ENCODE measurements at regions not wholly inside any gene's neighbourhood (a gene's known extent, or its start where the extent isn't known, plus 50 kb on each side); places are given as distances from the start of the nearest gene placed in this dataset.

GRCh38 chr1:96183928-96184327 is 537.7 kb upstream of the PTBP2 start:
- no peak overlapping the region for H2AFZ ChIP-seq (ENCODE audit: low read depth, low read length)
- no peaks in the 10 kb centered on the region for H3K27me3 ChIP-seq (ENCODE audit: low read depth, low read length)
- H3K27ac ChIP-seq (ENCODE audit: low read length): no peak overlapping the region
- no peaks in the 10 kb centered on the region for H3K36me3 ChIP-seq (replicated peaks; ENCODE audit: low read depth, low read length)
- H3K4me1 ChIP-seq (ENCODE audit: low read length): no peaks in the 10 kb centered on the region
- no peaks in the 10 kb centered on the region for H3K79me2 ChIP-seq (ENCODE audit: low read length)
- H3K4me2 ChIP-seq (ENCODE audit: low read length): no peak overlapping the region
- TF ChIP-seq, protein P1, sequence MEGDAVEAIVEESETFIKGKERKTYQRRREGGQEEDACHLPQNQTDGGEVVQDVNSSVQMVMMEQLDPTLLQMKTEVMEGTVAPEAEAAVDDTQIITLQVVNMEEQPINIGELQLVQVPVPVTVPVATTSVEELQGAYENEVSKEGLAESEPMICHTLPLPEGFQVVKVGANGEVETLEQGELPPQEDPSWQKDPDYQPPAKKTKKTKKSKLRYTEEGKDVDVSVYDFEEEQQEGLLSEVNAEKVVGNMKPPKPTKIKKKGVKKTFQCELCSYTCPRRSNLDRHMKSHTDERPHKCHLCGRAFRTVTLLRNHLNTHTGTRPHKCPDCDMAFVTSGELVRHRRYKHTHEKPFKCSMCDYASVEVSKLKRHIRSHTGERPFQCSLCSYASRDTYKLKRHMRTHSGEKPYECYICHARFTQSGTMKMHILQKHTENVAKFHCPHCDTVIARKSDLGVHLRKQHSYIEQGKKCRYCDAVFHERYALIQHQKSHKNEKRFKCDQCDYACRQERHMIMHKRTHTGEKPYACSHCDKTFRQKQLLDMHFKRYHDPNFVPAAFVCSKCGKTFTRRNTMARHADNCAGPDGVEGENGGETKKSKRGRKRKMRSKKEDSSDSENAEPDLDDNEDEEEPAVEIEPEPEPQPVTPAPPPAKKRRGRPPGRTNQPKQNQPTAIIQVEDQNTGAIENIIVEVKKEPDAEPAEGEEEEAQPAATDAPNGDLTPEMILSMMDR (IDR thresholded peaks at IDR 0.05; ENCODE audit: low read depth, low read length): no peak
- no peak for TF ChIP-seq EZH2phosphoT487 (IDR thresholded peaks at IDR 0.05; ENCODE audit: low read depth)
- no peaks in the 10 kb centered on the region for H4K20me1 ChIP-seq (ENCODE audit: insufficient read depth, low read length)
- H3K9ac ChIP-seq (ENCODE audit: low read length): no peak overlapping the region
- no peaks in the 10 kb centered on the region for H3K9me3 ChIP-seq (ENCODE audit: insufficient read depth, low read length)
- H3K4me3 ChIP-seq (ENCODE audit: low read length): no peak overlapping the region

GRCh38 chr1:96185181-96185580 is 536.4 kb upstream of the PTBP2 start:
- H3K4me2 ChIP-seq (ENCODE audit: low read length): no peak overlapping the region
- TF ChIP-seq, protein P1 (IDR thresholded peaks at IDR 0.05; ENCODE audit: low read depth, low read length): no peak
- no peak for TF ChIP-seq EZH2phosphoT487 (IDR thresholded peaks at IDR 0.05; ENCODE audit: low read depth)
- no peak overlapping the region for H3K9ac ChIP-seq (ENCODE audit: low read length)
- H3K9me3 ChIP-seq (ENCODE audit: insufficient read depth, low read length): no peaks in the 10 kb centered on the region
- H3K36me3 ChIP-seq (replicated peaks; ENCODE audit: low read depth, low read length): no peaks in the 10 kb centered on the region
- H4K20me1 ChIP-seq (ENCODE audit: insufficient read depth, low read length): no peaks in the 10 kb centered on the region
- H3K27me3 ChIP-seq (ENCODE audit: low read depth, low read length): no peaks in the 10 kb centered on the region
- no peak overlapping the region for H3K4me3 ChIP-seq (ENCODE audit: low read length)
- no peaks in the 10 kb centered on the region for H3K79me2 ChIP-seq (ENCODE audit: low read length)
- H2AFZ ChIP-seq (ENCODE audit: low read depth, low read length): no peak overlapping the region
- H3K27ac ChIP-seq (ENCODE audit: low read length): no peak overlapping the region
- H3K4me1 ChIP-seq (ENCODE audit: low read length): no peaks in the 10 kb centered on the region

DNA sequence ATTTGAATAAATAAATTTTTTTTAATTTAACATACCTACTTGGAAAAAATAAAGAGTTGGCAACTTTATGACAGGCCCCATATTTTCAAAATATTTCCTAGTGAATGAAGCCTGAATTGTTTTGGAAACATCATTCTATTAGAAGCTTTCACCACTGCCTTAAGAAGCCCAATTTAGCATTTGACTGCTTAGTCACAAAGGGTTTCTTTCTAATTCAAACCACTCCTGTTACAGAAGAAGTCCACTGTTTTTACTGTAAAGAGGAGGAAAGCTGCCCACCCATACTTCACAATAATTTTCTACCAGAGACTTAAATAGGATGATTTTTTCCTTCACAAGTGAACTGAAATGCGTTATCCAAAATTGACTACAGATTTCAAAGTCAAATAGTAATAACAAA is 534.6 kb upstream of the PTBP2 start:
- Histone ChIP-seq H3K27ac (ENCODE audit: low read length) (no peak overlapping the region), H3K9me3 (ENCODE audit: insufficient read depth, low read length) (no peaks in the 10 kb centered on the region), H2AFZ (ENCODE audit: low read depth, low read length) (no peak overlapping the region), H3K36me3 (replicated peaks; ENCODE audit: low read depth, low read length) (no peaks in the 10 kb centered on the region), H3K4me3 (ENCODE audit: low read length) (no peak overlapping the region), H4K20me1 (ENCODE audit: insufficient read depth, low read length) (no peaks in the 10 kb centered on the region), H3K79me2 (ENCODE audit: low read length) (no peaks in the 10 kb centered on the region), H3K9ac (ENCODE audit: low read length) (no peak overlapping the region), H3K4me2 (ENCODE audit: low read length) (no peak overlapping the region), H3K27me3 (ENCODE audit: low read depth, low read length) (no peaks in the 10 kb centered on the region), H3K4me1 (ENCODE audit: low read length) (no peaks in the 10 kb centered on the region)
- no peak for TF ChIP-seq EZH2phosphoT487 (IDR thresholded peaks at IDR 0.05; ENCODE audit: low read depth)
- TF ChIP-seq, protein P1 (IDR thresholded peaks at IDR 0.05; ENCODE audit: low read depth, low read length): no peak

DNA sequence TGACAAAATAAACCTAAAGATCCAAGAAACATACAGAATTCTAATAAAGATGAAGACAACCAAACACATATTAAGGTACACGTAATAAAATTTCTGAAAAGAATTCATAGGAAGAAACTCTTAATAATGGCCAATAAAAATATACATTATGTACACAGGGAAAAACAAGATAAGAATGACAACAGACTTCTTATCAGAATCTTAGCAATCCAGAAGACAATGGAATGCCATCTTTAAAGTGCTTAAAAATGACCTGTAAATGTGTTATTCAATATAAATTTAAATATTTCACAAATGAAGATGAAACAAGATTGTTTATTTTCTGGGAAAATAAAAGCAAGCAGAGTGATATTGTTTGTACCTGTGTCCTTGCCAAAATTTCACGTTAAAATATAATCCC is 530.4 kb upstream of the PTBP2 start:
- TF ChIP-seq, protein P1 (IDR thresholded peaks at IDR 0.05; ENCODE audit: low read depth, low read length): no peak
- no peak for TF ChIP-seq EZH2phosphoT487 (IDR thresholded peaks at IDR 0.05; ENCODE audit: low read depth)
- no peaks in the 10 kb centered on the region for H3K27me3 ChIP-seq (ENCODE audit: low read depth, low read length)
- H3K4me2 ChIP-seq (ENCODE audit: low read length): no peak overlapping the region
- no peaks in the 10 kb centered on the region for H3K9me3 ChIP-seq (ENCODE audit: insufficient read depth, low read length)
- H4K20me1 ChIP-seq (ENCODE audit: insufficient read depth, low read length): no peaks in the 10 kb centered on the region
- no peak overlapping the region for H2AFZ ChIP-seq (ENCODE audit: low read depth, low read length)
- no peak overlapping the region for H3K27ac ChIP-seq (ENCODE audit: low read length)
- H3K4me1 ChIP-seq (ENCODE audit: low read length): no peaks in the 10 kb centered on the region
- no peaks in the 10 kb centered on the region for H3K36me3 ChIP-seq (replicated peaks; ENCODE audit: low read depth, low read length)
- H3K79me2 ChIP-seq (ENCODE audit: low read length): no peaks in the 10 kb centered on the region
- H3K4me3 ChIP-seq (ENCODE audit: low read length): no peak overlapping the region
- no peak overlapping the region for H3K9ac ChIP-seq (ENCODE audit: low read length)
